Vagina (tissue), 2 donors: ENCODE measurements at regions not wholly inside any gene's neighbourhood (a gene's known extent, or its start where the extent isn't known, plus 50 kb on each side); places are given as distances from the start of the nearest gene placed in this dataset.

ENCODE experiments used
- DNase-seq, 2 donors: peaks; one replicate each; pipeline ENCODE4 v3.0.0-alpha.2; 2017; ENCODE audit errors: extremely low spot score in 2 of 2
- H3K27ac ChIP-seq: fragments of 200-600 bp; sonication (generic); one replicate; pipeline ENCODE4 v1.5.1; 2019
- H3K27me3 ChIP-seq: fragments of 200-600 bp; sonication (generic); one replicate; pipeline ENCODE4 v1.5.1; 2019
- H3K36me3 ChIP-seq, 2 donors: fragments of 200-600 bp; sonication (generic); one replicate each; pipeline ENCODE4 v1.5.1; 2017 to 2019
- H3K4me1 ChIP-seq: fragments of 200-600 bp; sonication (generic); one replicate; pipeline ENCODE4 v1.5.1; 2019
- H3K4me3 ChIP-seq, 2 donors: fragments of 200-600 bp; sonication (generic); 1 replicate in 1 of 2; 2 replicates in 1 of 2; pipeline ENCODE4 v1.5.1; 2016 to 2019
- H3K9me3 ChIP-seq: fragments of 200-600 bp; sonication (generic); one replicate; pipeline ENCODE4 v1.5.1; 2019
- POLR2A ChIP-seq, 2 donors: fragments of 450-650 bp; IDR thresholded peaks; one replicate each; pipeline ENCODE4 v1.6.1; 2017; ENCODE audit warnings: antibody characterized with exemption in 2 of 2, mild to moderate bottlenecking in 2 of 2, moderate library complexity in 2 of 2
- POLR2AphosphoS5 ChIP-seq, 2 donors: sonication (generic); formaldehyde crosslinking; IDR thresholded peaks; one replicate each; pipeline ENCODE4 v1.9.0; 2017; ENCODE audit warnings: antibody characterized with exemption in 2 of 2, mild to moderate bottlenecking in 2 of 2, low read depth in 1 of 2; ENCODE audit not compliant: insufficient read depth in 1 of 2
- intact Hi-C: fragments of 100-400 bp; cut with DNase I; formaldehyde crosslinking; loops from one replicate; pipeline ENCODE4 v1.15.1; 2023
- TF ChIP-seq, protein P1 (sequence below), 3 experiments: fragments of 450-650 bp in 2 of 3; fragments of 200-600 bp in 1 of 3; sonication (generic) in 1 of 3; IDR thresholded peaks; one replicate each; pipeline ENCODE4 v1.5.1; 2017 to 2019; ENCODE audit warnings: antibody characterized with exemption in 3 of 3, mild to moderate bottlenecking in 2 of 3, moderate library complexity in 2 of 3

DNA sequence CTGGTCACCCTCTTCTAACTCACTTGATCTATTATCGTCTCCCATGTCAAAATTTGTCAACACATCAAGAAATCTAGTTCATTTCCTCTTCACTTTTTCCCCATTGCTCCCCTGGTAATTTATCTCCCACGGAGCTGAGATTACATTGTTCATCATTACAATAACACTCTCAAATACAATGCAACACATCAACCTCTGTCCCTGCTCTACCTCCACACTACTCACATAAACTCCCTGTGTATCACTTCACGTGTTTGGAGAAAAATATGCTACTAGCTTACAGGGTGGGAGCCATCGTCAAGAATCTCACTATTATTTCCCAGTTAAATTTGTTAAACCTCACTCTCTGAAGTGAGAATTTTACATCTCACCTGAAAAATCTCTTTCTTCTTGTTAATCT is 1006.4 kb downstream of the ARAP2 start:
- no peak for TF ChIP-seq POLR2A (IDR thresholded peaks at IDR 0.05)
- TF ChIP-seq, protein P1, sequence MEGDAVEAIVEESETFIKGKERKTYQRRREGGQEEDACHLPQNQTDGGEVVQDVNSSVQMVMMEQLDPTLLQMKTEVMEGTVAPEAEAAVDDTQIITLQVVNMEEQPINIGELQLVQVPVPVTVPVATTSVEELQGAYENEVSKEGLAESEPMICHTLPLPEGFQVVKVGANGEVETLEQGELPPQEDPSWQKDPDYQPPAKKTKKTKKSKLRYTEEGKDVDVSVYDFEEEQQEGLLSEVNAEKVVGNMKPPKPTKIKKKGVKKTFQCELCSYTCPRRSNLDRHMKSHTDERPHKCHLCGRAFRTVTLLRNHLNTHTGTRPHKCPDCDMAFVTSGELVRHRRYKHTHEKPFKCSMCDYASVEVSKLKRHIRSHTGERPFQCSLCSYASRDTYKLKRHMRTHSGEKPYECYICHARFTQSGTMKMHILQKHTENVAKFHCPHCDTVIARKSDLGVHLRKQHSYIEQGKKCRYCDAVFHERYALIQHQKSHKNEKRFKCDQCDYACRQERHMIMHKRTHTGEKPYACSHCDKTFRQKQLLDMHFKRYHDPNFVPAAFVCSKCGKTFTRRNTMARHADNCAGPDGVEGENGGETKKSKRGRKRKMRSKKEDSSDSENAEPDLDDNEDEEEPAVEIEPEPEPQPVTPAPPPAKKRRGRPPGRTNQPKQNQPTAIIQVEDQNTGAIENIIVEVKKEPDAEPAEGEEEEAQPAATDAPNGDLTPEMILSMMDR (IDR thresholded peaks at IDR 0.05), result no peak
- no peaks in the 10 kb centered on the region for H3K27me3 ChIP-seq
- no peaks in the 10 kb centered on the region for H3K4me1 ChIP-seq
- intact Hi-C loops, result no loop called here
- H3K4me3 ChIP-seq, result no peak overlapping the region
- no peaks in the 10 kb centered on the region for H3K9me3 ChIP-seq
- H3K36me3 ChIP-seq, result no peaks in the 10 kb centered on the region
- no peak overlapping the region for H3K27ac ChIP-seq
- DNase-seq, result no peak

DNA sequence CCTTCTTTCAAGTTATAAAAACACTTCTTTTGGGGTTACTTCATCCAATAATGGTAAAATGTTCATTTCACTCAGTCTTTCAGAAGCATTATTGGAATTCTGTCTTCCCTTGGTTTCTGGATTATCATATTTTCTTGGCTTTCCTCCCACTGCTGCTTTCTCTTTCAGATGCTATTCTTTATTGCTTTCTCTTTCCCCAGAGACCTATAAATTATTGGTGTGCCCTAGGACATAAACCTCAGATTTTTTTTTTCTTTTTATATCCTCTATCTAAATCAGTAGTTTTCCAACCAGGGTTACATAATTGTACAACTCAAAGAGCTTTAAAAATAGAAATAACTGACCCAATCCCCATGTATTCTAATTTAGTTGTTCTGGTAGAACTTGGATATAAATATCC is 1005.5 kb downstream of the ARAP2 start:
- H3K27me3 ChIP-seq, result no peaks in the 10 kb centered on the region
- H3K36me3 ChIP-seq, result no peaks in the 10 kb centered on the region
- intact Hi-C loops, result no loop called here
- H3K9me3 ChIP-seq, result no peaks in the 10 kb centered on the region
- TF ChIP-seq POLR2A (IDR thresholded peaks at IDR 0.05) (no peak), POLR2AphosphoS5 (IDR thresholded peaks at IDR 0.05; ENCODE audit: insufficient read depth in 1 of 2, low read depth in 1 of 2) (no peak)
- TF ChIP-seq, protein P1 (IDR thresholded peaks at IDR 0.05), result no peak
- no peak overlapping the region for H3K4me3 ChIP-seq
- no peak for DNase-seq
- no peak overlapping the region for H3K27ac ChIP-seq
- H3K4me1 ChIP-seq, result no peaks in the 10 kb centered on the region

- no peaks in the 10 kb centered on the region for H3K27me3 ChIP-seq
- no peaks in the 10 kb centered on the region for H3K4me1 ChIP-seq
- H3K4me3 ChIP-seq, result no peak overlapping the region
- intact Hi-C loops, result no loop called here
- H3K36me3 ChIP-seq, result no peaks in the 10 kb centered on the region
- no peak for DNase-seq
- H3K9me3 ChIP-seq, result no peaks in the 10 kb centered on the region
- TF ChIP-seq, protein P1 (IDR thresholded peaks at IDR 0.05), result no peak
- TF ChIP-seq POLR2AphosphoS5 (IDR thresholded peaks at IDR 0.05; ENCODE audit: insufficient read depth in 1 of 2, low read depth in 1 of 2) (no peak), POLR2A (IDR thresholded peaks at IDR 0.05) (no peak)
- no peak overlapping the region for H3K27ac ChIP-seq
These were observed 997.8 kb downstream of the ARAP2 start for GRCh38 chr4:35246493-35246892.

DNA sequence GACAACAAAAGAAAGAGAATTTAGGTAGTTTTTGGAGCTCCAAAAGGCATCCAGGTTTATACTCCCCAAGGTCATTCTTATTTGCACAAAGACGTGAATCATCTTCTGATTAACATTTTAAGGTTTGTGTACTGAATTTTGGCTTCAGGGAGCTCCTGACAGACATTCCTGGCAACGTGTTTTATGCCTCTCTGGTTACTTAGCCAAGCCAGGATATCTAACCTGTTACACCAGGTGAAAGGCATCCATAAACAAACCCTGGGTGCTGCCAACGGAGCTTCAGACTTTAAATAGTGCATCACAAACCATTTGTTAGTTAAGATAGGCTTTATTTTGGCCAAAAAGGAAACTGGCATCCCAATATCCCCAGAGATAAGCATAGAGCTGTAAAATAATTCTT is 997.3 kb downstream of the ARAP2 start:
- intact Hi-C loops, result no loop called here
- no peaks in the 10 kb centered on the region for H3K4me1 ChIP-seq
- no peak overlapping the region for H3K4me3 ChIP-seq
- H3K27me3 ChIP-seq, result no peaks in the 10 kb centered on the region
- TF ChIP-seq, protein P1 (IDR thresholded peaks at IDR 0.05), result no peak
- TF ChIP-seq POLR2A (IDR thresholded peaks at IDR 0.05), result no peak
- TF ChIP-seq POLR2AphosphoS5 (IDR thresholded peaks at IDR 0.05; ENCODE audit: insufficient read depth in 1 of 2, low read depth in 1 of 2), result no peak
- DNase-seq, result no peak
- H3K9me3 ChIP-seq, result no peaks in the 10 kb centered on the region
- H3K27ac ChIP-seq, result no peak overlapping the region
- H3K36me3 ChIP-seq, result no peaks in the 10 kb centered on the region

DNA sequence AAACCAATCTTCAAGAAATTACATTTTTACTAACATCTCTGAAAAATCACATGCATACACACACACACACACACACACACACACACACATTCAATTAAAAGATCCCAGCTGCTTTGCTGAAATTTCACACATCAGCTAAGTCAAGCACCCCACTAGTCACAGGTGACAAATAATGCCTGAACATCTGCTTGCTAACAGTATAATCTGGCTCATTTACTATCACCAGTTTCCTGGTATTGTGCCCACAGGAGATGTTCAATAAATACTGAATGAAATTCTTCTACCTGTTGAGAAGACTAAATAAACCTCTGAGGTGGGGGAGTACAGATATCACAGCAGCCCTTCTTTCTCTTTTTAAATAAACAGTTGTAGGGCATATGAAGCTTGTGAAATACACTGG is 994.0 kb downstream of the ARAP2 start:
- Histone ChIP-seq H3K9me3 (no peaks in the 10 kb centered on the region), H3K27me3 (no peaks in the 10 kb centered on the region), H3K4me3 (no peak overlapping the region), H3K4me1 (no peaks in the 10 kb centered on the region), H3K27ac (no peak overlapping the region), H3K36me3 (no peaks in the 10 kb centered on the region)
- TF ChIP-seq, protein P1 (IDR thresholded peaks at IDR 0.05), result no peak
- TF ChIP-seq POLR2AphosphoS5 (IDR thresholded peaks at IDR 0.05; ENCODE audit: insufficient read depth in 1 of 2, low read depth in 1 of 2) (no peak), POLR2A (IDR thresholded peaks at IDR 0.05) (no peak)
- intact Hi-C loops, result no loop called here
- no peak for DNase-seq
